ENCODE measurements at regions not wholly inside any gene's neighbourhood (a gene's known extent, or its start where the extent isn't known, plus 50 kb on each side); places are given as distances from the start of the nearest gene placed in this dataset.

DNA sequence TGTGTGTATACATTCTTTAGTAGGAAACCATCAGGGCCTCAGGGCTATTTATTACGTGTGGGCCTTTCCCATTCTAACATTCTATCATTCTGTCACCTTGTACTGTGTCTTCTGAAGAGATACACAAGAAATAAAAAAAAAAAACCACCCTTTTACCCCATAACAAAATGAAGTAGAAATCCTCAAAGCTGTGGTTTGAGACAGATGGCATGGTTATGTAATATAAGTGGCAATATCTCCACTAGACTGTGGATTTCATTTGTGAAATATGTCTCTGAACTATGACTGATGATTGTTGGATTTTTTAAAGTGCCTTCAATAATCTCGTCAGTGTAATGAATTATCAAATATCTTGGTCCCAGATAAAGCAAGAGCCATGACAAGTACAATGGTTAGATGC lies 150.0 kb upstream of the BLID start:
- H3K27me3 Mint-ChIP-seq = peaks cover 3% of the 10 kb centered on the region
- no peaks in the 10 kb centered on the region for H3K4me1 Mint-ChIP-seq (ENCODE audit: low read depth)
- ChIA-PET CTCF (no interaction called here), POLR2A (no interaction called here)
- intact Hi-C loops (cut with micrococcal nuclease) = no loop called here
- no peak overlapping the region for H3K27ac Mint-ChIP-seq
- DNase-seq = no peak
- peaks cover 2% of the 10 kb centered on the region for H3K9me3 Mint-ChIP-seq
- H3K4me3 Mint-ChIP-seq = no peak overlapping the region
- no peak for ATAC-seq
- H3K36me3 Mint-ChIP-seq (ENCODE audit: low read depth) = no peaks in the 10 kb centered on the region
- TF ChIP-seq, protein P1, sequence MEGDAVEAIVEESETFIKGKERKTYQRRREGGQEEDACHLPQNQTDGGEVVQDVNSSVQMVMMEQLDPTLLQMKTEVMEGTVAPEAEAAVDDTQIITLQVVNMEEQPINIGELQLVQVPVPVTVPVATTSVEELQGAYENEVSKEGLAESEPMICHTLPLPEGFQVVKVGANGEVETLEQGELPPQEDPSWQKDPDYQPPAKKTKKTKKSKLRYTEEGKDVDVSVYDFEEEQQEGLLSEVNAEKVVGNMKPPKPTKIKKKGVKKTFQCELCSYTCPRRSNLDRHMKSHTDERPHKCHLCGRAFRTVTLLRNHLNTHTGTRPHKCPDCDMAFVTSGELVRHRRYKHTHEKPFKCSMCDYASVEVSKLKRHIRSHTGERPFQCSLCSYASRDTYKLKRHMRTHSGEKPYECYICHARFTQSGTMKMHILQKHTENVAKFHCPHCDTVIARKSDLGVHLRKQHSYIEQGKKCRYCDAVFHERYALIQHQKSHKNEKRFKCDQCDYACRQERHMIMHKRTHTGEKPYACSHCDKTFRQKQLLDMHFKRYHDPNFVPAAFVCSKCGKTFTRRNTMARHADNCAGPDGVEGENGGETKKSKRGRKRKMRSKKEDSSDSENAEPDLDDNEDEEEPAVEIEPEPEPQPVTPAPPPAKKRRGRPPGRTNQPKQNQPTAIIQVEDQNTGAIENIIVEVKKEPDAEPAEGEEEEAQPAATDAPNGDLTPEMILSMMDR (IDR thresholded peaks at IDR 0.05) = no peak

DNA sequence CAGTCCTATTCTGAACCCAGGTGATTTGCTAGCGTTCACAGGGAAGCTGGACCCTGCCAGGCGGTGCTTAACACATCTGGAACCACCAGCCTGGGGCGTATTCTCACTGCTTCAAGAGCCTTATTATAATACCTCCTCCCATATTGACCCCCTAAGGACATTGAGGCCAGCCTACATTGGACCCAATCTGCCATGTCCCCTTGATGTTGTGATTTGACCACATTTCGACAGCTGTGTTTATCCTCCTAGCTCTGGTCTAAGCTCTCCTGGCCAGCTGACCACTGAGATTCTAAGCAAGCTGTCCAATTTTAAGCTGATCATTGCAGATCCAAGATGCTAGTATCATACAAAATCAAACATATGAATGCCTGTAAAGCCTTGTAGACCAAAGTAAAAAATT lies 148.1 kb upstream of the BLID start:
- Mint-ChIP-seq H3K4me1 (ENCODE audit: low read depth) (no peaks in the 10 kb centered on the region), H3K36me3 (ENCODE audit: low read depth) (no peaks in the 10 kb centered on the region), H3K27ac (no peak overlapping the region), H3K4me3 (no peak overlapping the region), H3K9me3 (peaks cover 2% of the 10 kb centered on the region), H3K27me3 (peaks cover 7% of the 10 kb centered on the region)
- TF ChIP-seq, protein P1 (IDR thresholded peaks at IDR 0.05) = no peak
- POLR2A ChIA-PET = no interaction called here
- intact Hi-C loops (cut with micrococcal nuclease) = no loop called here
- CTCF ChIA-PET = no interaction called here
- no peak for ATAC-seq
- no peak for DNase-seq

DNA sequence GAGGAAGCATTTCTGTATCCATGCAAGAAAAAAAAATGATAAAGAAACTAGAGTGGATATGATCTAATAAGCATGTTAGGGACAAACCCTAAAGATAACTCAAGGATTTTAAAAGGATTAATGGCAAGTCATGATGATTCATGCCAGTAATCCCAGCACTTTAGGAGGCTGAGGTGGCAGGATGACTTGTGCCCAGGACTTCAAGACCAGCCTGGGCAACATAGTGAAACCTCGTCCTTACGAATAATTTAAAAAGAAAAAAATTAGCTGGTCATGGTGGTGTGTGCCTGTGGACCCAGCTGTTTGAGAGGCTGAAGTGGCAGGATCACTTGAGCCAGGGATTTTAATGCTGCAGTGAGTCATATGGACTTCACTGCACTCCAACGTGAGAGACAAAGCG lies 145.5 kb upstream of the BLID start:
- no peaks in the 10 kb centered on the region for H3K36me3 Mint-ChIP-seq (ENCODE audit: low read depth)
- no peaks in the 10 kb centered on the region for H3K4me1 Mint-ChIP-seq (ENCODE audit: low read depth)
- CTCF ChIA-PET = no interaction called here

DNA sequence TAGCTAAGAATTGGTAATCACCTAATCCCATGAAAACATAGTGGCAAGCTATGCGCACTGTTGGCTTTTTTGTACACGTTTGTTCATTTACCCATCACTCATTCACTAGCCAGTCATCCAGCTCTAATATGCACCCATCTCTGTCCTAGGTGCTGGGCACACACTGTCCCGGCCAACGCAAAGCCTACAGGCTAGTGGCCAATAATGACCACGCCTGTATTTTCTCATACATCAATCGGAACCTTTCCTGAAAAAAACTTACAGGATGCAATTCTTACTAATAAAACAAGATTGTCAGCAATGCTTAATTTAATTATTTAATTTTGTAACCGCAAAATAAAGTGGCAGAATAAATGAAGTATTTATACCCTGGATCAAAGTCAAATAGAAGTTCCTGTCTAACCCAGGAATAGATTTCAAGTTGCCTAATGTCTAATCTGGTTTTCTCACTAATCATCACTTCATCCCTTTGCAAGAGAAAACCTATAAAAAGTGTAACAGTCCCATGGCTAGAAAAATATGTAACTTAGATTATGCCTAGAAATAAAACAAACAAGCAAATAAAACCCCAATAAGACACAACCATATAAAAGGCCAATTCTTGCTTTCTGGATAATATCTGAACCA lies 143.3 kb upstream of the BLID start:
- Mint-ChIP-seq H3K27me3 (peaks cover 6% of the 10 kb centered on the region), H3K4me3 (no peak overlapping the region), H3K27ac (no peak overlapping the region), H3K4me1 (ENCODE audit: low read depth) (no peaks in the 10 kb centered on the region), H3K9me3 (peaks cover 2% of the 10 kb centered on the region), H3K36me3 (ENCODE audit: low read depth) (no peaks in the 10 kb centered on the region)
- POLR2A ChIA-PET = no interaction called here
- ATAC-seq (no peak), DNase-seq (no peak)
- intact Hi-C loops (cut with micrococcal nuclease) = no loop called here
- CTCF ChIA-PET = no interaction called here
- TF ChIP-seq, protein P1 (IDR thresholded peaks at IDR 0.05) = no peak

More for the DNA sequence above, 145.5 kb upstream of the BLID start:
- Mint-ChIP-seq H3K9me3 (peaks cover 2% of the 10 kb centered on the region), H3K4me3 (no peak overlapping the region), H3K27ac (no peak overlapping the region), H3K27me3 (peaks cover 6% of the 10 kb centered on the region)
- DNase-seq (no peak), ATAC-seq (no peak)
- intact Hi-C loops (cut with micrococcal nuclease) = no loop called here
- TF ChIP-seq, protein P1 (IDR thresholded peaks at IDR 0.05) = no peak
- POLR2A ChIA-PET = no interaction called here

DNA sequence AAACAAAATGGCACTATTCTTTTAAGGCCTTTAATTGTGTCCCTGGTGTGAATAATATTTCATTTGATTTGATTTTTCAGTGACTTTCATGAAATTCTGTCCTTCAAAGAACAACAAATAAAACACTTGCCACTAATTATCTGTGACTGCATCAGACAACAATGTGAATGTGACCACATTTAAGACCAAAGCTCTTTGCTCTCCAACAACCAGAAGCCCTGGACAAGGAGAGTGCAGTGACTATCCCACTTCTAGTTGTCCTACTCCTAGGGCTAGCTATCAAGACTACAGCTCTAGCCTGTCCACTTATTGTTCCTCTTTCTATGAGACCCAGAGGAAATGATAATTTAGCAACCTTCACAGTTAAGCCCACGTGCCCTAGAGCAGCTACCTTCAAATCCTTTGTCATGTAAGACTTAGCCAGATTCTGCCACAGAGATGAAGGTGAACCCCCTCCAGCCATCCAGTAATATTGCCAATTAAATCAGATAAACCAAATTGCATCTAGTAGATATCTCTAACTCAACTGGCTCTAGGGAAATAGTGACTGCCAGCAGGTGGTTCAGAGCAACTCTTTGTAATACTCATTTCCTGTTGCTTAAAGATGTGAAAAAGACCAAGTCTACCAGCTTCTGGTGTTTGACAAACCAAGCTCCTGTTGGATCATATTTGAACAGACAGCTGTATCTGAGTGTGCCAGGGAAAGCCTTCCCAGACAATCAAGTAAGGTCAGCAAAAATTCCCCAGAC lies 142.6 kb upstream of the BLID start:
- intact Hi-C loops (cut with micrococcal nuclease) = no loop called here
- H3K27me3 Mint-ChIP-seq = peaks cover 7% of the 10 kb centered on the region
- H3K36me3 Mint-ChIP-seq (ENCODE audit: low read depth) = no peaks in the 10 kb centered on the region
- DNase-seq (no peak), ATAC-seq (no peak)
- CTCF ChIA-PET = no interaction called here
- no peak overlapping the region for H3K27ac Mint-ChIP-seq
- POLR2A ChIA-PET = no interaction called here
- peaks cover 2% of the 10 kb centered on the region for H3K9me3 Mint-ChIP-seq
- TF ChIP-seq, protein P1 (IDR thresholded peaks at IDR 0.05) = no peak
- no peaks in the 10 kb centered on the region for H3K4me1 Mint-ChIP-seq (ENCODE audit: low read depth)
- no peak overlapping the region for H3K4me3 Mint-ChIP-seq

Data from activated CD8-positive, alpha-beta T cell treated with anti-CD3 and anti-CD28 coated beads for 36 hours (primary cell).